Keratinocyte (primary cell): ENCODE measurements at regions not wholly inside any gene's neighbourhood (a gene's known extent, or its start where the extent isn't known, plus 50 kb on each side); places are given as distances from the start of the nearest gene placed in this dataset.

Source experiments
- DNase-seq: peaks from one replicate; pipeline ENCODE4 v3.0.0-alpha.2; 2011; ENCODE audit warnings: low read depth, missing footprints, low spot score
- FAIRE-seq: peaks from 2 replicates; lab custom pipeline; 2011; peaks lifted over from hg19 to GRCh38; lab: Jason Lieb, UNC
- H2AFZ ChIP-seq: 2 replicates; pipeline ENCODE4 v1.6.0; 2012; ENCODE audit warnings: low read length, control low read depth, inconsistent platforms; ENCODE audit not compliant: control insufficient read depth
- H3K27ac ChIP-seq: 2 replicates; pipeline ENCODE4 v1.5.1; 2011; ENCODE audit warnings: low read length; ENCODE audit not compliant: control insufficient read depth, insufficient read depth
- H3K27me3 ChIP-seq: 3 replicates; pipeline ENCODE4 v1.6.0; 2011; ENCODE audit warnings: low read length; ENCODE audit not compliant: control insufficient read depth, insufficient read depth; ENCODE audit errors: extremely low read depth
- H3K36me3 ChIP-seq, 2 experiments: 2 replicates in 1 of 2; 3 replicates in 1 of 2; pipeline ENCODE4 v1.5.1; 2011; ENCODE audit warnings: low read length in 2 of 2, mild to moderate bottlenecking in 1 of 2; ENCODE audit not compliant: control insufficient read depth in 2 of 2, insufficient read depth in 2 of 2; ENCODE audit errors: extremely low read depth in 1 of 2
- H3K4me1 ChIP-seq: 3 replicates; pipeline ENCODE4 v1.5.1; 2011; ENCODE audit warnings: low read length; ENCODE audit not compliant: control insufficient read depth, insufficient read depth; ENCODE audit errors: extremely low read depth
- H3K4me2 ChIP-seq: 3 replicates; pipeline ENCODE4 v1.6.0; 2011; ENCODE audit warnings: low read depth, low read length; ENCODE audit not compliant: control insufficient read depth, insufficient read depth; ENCODE audit errors: extremely low read depth
- H3K4me3 ChIP-seq, 3 experiments: fragments of 200-600 bp in 1 of 3; sonication (generic) in 1 of 3; 2 replicates in 2 of 3; 3 replicates in 1 of 3; pipeline ENCODE4 v1.5.1; 2011 to 2016; ENCODE audit warnings: low read length in 3 of 3, mild to moderate bottlenecking in 3 of 3, control low read depth in 2 of 3, inconsistent platforms in 1 of 3, low read depth in 1 of 3, mixed read lengths in 1 of 3, mixed run types in 1 of 3, moderate library complexity in 1 of 3; ENCODE audit not compliant: control insufficient read depth in 2 of 3, insufficient read depth in 2 of 3; ENCODE audit errors: extremely low read depth in 1 of 3
- H3K79me2 ChIP-seq: 2 replicates; pipeline ENCODE4 v1.6.0; 2012; ENCODE audit warnings: low read length; ENCODE audit not compliant: control insufficient read depth, insufficient read depth
- H3K9ac ChIP-seq: 3 replicates; pipeline ENCODE4 v1.6.0; 2011; ENCODE audit warnings: low read length; ENCODE audit not compliant: control insufficient read depth, insufficient read depth; ENCODE audit errors: extremely low read depth
- H3K9me1 ChIP-seq: 3 replicates; pipeline ENCODE4 v1.6.0; 2011; ENCODE audit warnings: low read length; ENCODE audit not compliant: control insufficient read depth, insufficient read depth; ENCODE audit errors: extremely low read depth
- H3K9me3 ChIP-seq: 2 replicates; pipeline ENCODE4 v1.5.1; 2012; ENCODE audit warnings: low read depth, low read length; ENCODE audit not compliant: control insufficient read depth
- H4K20me1 ChIP-seq: 3 replicates; pipeline ENCODE4 v1.6.0; 2011; ENCODE audit warnings: low read length; ENCODE audit not compliant: control insufficient read depth, insufficient read depth; ENCODE audit errors: extremely low read depth
- CTCF ChIP-seq, 3 experiments: IDR thresholded peaks in 1 of 3; conservative IDR thresholded peaks in 1 of 3; optimal IDR thresholded peaks in 1 of 3; 2 replicates in 2 of 3; 3 replicates in 1 of 3; pipeline versions ENCODE3 to v1.5.1; 2011; ENCODE audit warnings: low read length in 3 of 3, mild to moderate bottlenecking in 3 of 3, moderate library complexity in 2 of 3, control low read depth in 1 of 3, inconsistent platforms in 1 of 3; ENCODE audit not compliant: insufficient read depth in 2 of 3; ENCODE audit errors: extremely low read depth in 1 of 3
- EZH2 ChIP-seq: IDR thresholded peaks from one replicate; pipeline ENCODE4 v1.6.1; 2012; ENCODE audit warnings: inconsistent platforms, mild to moderate bottlenecking, low read length, moderate library complexity
- dilution Hi-C: fragments of 300-500 bp; cut with MboI; formaldehyde crosslinking; loops from one replicate; pipeline ENCODE4 v1.7.0; 2020; ENCODE audit warnings: low sequenced_read_pairs; ENCODE audit not compliant: extremely low pct_ligation_motif_present

- Histone ChIP-seq H3K4me1 (no peaks in the 10 kb centered on the region), H3K9me3 (no peaks in the 10 kb centered on the region), H3K27me3 (no peaks in the 10 kb centered on the region), H3K4me2 (no peak overlapping the region), H2AFZ (no peak overlapping the region), H3K79me2 (no peaks in the 10 kb centered on the region), H3K9ac (no peak overlapping the region), H3K27ac (no peak overlapping the region), H3K4me3 (no peak overlapping the region), H3K36me3 (no peaks in the 10 kb centered on the region), H4K20me1 (no peaks in the 10 kb centered on the region), H3K9me1 (no peaks in the 10 kb centered on the region)
- no peak for FAIRE-seq
- dilution Hi-C loops, result no loop called here
- DNase-seq, result no peak
- TF ChIP-seq CTCF (optimal IDR thresholded peaks at IDR 0.05 in 1 of 3, IDR thresholded peaks at IDR 0.05 in 1 of 3, conservative IDR thresholded peaks at IDR 0.05 in 1 of 3; ENCODE audit: extremely low read depth in 1 of 3, insufficient read depth in 2 of 3, low read length in 3 of 3), result no peak
- no peak for TF ChIP-seq EZH2
Observed at GRCh38 chr9:97128919-97129318, 90.0 kb upstream of the CTSV start.

- FAIRE-seq (no peak), DNase-seq (no peak)
- Histone ChIP-seq H3K9ac (no peak overlapping the region), H3K27ac (no peak overlapping the region), H3K27me3 (no peaks in the 10 kb centered on the region), H3K79me2 (no peaks in the 10 kb centered on the region), H3K4me2 (no peak overlapping the region), H3K9me3 (no peaks in the 10 kb centered on the region), H4K20me1 (no peaks in the 10 kb centered on the region), H3K9me1 (no peaks in the 10 kb centered on the region), H2AFZ (no peak overlapping the region), H3K4me3 (no peak overlapping the region), H3K4me1 (no peaks in the 10 kb centered on the region), H3K36me3 (no peaks in the 10 kb centered on the region)
- TF ChIP-seq EZH2 (no peak), CTCF (optimal IDR thresholded peaks at IDR 0.05 in 1 of 3, IDR thresholded peaks at IDR 0.05 in 1 of 3, conservative IDR thresholded peaks at IDR 0.05 in 1 of 3; ENCODE audit: extremely low read depth in 1 of 3, insufficient read depth in 2 of 3, low read length in 3 of 3) (no peak)
- dilution Hi-C loops, result no loop called here
Observed at GRCh38 chr9:97124256-97124655, 85.3 kb upstream of the CTSV start.
